GM13977 (cell line): ENCODE measurements at regions not wholly inside any gene's neighbourhood (a gene's known extent, or its start where the extent isn't known, plus 50 kb on each side); places are given as distances from the start of the nearest gene placed in this dataset.

Source experiments
- DNase-seq: peaks from one replicate; pipeline ENCODE4 v3.0.0; 2012; ENCODE audit warnings: low spot score
- in situ Hi-C: fragments of 300-500 bp; cut with MboI; formaldehyde crosslinking; loops from one replicate; pipeline ENCODE4 v1.12.0; 2022; ENCODE audit warnings: low sequenced_read_pairs, low pct_unique_long_range_greater_than_20kb, mixed read lengths, inconsistent platforms; ENCODE audit not compliant: unreplicated experiment
- TF ChIP-seq, protein P1 (sequence below): IDR thresholded peaks from 2 replicates; pipeline ENCODE4 v1.5.1; 2012; ENCODE audit warnings: mild to moderate bottlenecking, control low read depth; ENCODE audit not compliant: insufficient read depth; ENCODE audit errors: extremely low read depth, missing control alignments

DNA sequence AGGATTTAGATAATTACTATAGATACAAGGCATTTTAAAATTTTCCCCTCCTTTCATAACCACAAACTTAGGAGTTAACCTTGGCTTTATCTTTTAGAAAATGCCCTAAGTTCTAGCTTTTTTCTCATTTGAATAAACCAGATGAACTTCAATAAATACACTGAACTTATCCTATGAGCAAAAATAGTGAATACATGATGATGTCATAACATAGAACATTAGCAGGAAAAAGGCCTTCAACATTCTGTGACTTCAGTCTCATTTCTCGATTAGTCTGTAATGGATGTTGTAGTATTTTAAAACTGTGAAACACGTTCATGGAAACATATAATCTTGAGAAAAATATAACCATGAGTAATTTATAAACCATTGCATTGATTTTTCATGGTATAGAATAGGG lies 550.7 kb downstream of the PKHD1 start:
- TF ChIP-seq, protein P1, sequence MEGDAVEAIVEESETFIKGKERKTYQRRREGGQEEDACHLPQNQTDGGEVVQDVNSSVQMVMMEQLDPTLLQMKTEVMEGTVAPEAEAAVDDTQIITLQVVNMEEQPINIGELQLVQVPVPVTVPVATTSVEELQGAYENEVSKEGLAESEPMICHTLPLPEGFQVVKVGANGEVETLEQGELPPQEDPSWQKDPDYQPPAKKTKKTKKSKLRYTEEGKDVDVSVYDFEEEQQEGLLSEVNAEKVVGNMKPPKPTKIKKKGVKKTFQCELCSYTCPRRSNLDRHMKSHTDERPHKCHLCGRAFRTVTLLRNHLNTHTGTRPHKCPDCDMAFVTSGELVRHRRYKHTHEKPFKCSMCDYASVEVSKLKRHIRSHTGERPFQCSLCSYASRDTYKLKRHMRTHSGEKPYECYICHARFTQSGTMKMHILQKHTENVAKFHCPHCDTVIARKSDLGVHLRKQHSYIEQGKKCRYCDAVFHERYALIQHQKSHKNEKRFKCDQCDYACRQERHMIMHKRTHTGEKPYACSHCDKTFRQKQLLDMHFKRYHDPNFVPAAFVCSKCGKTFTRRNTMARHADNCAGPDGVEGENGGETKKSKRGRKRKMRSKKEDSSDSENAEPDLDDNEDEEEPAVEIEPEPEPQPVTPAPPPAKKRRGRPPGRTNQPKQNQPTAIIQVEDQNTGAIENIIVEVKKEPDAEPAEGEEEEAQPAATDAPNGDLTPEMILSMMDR: no peak
- DNase-seq: no peak
- in situ Hi-C loops: no loop called here

DNA sequence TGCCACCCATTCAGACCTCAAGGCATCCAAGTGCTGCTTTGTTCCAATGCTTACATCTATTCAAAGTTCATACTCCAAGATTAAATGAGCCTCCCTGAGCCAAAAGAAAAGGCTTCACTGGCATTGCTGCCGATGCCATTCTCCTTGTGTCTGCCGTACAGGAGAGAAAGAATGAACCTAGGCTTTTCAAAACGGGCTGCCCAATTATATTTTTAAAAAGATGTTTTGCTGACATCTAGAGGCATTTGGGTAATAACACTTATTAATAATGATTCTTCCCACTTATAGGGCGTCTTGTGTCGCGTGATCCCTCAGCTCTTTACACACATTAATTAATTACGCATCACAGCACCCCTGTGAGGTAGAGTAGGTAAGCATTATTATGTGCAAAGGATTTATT lies 545.6 kb downstream of the PKHD1 start:
- in situ Hi-C loops: no loop called here
- DNase-seq: no peak

DNA sequence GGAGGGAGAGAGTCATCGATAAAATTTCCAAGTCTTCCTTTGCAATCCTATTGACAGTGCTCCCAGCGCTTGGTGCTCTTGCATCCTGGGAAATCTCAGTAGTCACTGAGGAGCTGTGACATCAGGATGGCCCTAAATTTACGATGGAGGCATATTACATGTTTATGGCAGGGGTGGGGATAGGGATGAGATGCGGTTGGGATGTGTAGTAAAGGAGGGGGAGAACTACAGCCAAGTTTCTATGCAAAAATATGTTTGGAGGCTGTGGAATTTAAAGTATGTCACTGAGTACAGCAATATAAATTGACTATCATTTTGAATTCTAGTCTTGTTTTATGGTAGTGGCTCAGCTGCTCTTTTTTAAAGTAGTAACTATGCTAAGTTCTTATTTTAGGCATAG lies 544.9 kb downstream of the PKHD1 start:
- in situ Hi-C loops: no loop called here
- DNase-seq: no peak
- TF ChIP-seq, protein P1: no peak

More for the DNA sequence above, 545.6 kb downstream of the PKHD1 start:
- TF ChIP-seq, protein P1: peak; percentile 8

DNA sequence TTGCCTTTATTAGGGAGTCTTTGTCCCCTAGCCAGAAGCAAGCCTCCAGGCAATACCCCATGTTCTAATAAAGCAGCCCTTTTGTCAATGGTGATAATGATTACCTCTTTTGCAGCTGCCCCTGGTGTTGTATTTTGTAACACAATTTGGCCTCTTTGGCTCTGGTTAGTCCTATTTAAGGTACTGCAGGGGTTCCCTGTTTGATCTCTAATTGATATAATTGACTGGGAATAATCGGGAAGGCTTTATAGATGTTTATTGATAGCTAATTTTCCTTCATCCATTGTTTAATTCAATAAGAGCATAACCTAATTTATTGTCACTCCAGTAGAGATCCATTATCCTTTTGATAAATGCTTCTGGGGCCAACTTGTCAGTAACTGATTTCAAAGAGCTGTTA lies 537.2 kb downstream of the PKHD1 start:
- TF ChIP-seq, protein P1: no peak
- in situ Hi-C loops: no loop called here
- DNase-seq: no peak

DNA sequence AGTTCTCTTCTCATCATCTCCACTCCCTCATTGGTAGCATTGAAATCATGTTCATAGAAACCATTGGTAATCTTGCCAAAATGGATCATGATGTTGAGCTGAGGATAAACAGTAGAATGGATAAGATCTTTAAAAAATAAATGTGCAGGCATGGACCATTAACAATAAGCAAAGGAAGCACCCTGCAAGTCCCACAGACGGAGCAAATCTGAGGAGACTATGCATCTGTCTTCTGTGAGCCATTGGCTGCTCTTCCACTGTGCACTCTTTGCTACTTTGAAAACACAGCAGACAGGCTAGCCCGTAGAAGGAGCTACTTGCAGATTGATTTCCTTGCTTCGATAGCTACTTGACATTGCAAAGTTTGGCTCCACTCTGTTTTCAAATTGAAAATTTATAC lies 535.0 kb downstream of the PKHD1 start:
- DNase-seq: no peak
- in situ Hi-C loops: no loop called here
- TF ChIP-seq, protein P1: no peak

DNA sequence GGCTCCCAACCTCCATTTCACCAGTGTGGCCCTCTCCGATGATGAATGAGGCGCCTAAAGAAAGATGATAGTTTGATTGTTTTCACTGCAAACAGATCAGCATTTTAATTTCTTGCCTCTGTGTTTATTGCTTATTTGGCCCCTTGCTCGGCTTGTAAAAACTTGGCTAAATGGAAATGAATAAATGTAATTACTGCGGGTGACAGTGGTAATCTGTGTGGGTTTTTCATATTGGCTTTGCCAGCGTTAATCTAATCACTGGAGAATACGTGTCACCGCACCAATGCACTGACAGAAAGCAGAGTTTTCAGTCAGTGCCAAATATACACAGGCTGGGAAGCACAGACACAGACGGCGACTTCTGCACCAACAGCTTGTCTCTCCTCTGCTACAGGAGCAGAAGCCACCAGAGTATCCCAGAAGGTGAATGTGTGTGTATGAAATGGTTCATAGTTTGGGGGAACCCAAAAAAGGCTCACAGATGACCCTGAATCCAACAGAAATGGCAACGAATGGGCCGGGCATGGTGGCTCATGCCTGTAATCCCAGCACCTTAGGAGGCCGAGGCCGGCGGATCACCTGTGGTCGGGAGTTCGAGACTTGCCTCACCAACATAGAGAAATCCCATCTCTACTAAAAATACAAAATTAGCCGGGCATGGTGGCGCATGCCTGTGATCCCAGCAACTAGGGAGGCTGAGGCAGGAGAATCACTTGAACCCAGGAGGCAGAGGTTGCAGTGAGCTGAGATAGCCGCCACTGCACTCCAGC lies 534.0 kb downstream of the PKHD1 start:
- no peak for DNase-seq
- in situ Hi-C loops: no loop called here
- TF ChIP-seq, protein P1: no peak
